ENCODE measurements at regions not wholly inside any gene's neighbourhood (a gene's known extent, or its start where the extent isn't known, plus 50 kb on each side); places are given as distances from the start of the nearest gene placed in this dataset.

DNA sequence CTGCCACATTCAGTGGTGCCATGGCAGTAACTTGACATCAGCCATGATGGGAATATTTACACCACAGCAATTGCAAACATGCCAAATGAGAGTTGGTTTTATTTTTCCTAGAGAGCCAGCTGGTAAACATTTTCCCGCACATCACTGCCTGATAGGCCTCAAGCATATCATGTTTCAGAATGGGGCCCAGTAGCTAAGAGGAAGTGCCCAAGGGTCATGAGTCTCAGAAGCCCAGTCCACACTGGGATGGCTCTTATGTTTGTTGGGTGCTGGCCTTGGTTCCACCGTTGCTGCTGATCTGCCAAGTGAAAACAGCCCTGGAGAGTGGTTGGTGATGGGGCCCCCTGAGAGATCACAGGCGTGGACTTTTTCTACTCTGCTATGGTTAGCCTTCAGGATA is 64.3 kb upstream of the NAV2 start:
- intact Hi-C loops (cut with DNase I), result no loop called here
- DNase-seq, result no peak
- H3K36me3 ChIP-seq, result no peaks in the 10 kb centered on the region
- H3K4me3 ChIP-seq, result no peak overlapping the region
- H3K27ac ChIP-seq, result no peak overlapping the region
- TF ChIP-seq, protein P1, sequence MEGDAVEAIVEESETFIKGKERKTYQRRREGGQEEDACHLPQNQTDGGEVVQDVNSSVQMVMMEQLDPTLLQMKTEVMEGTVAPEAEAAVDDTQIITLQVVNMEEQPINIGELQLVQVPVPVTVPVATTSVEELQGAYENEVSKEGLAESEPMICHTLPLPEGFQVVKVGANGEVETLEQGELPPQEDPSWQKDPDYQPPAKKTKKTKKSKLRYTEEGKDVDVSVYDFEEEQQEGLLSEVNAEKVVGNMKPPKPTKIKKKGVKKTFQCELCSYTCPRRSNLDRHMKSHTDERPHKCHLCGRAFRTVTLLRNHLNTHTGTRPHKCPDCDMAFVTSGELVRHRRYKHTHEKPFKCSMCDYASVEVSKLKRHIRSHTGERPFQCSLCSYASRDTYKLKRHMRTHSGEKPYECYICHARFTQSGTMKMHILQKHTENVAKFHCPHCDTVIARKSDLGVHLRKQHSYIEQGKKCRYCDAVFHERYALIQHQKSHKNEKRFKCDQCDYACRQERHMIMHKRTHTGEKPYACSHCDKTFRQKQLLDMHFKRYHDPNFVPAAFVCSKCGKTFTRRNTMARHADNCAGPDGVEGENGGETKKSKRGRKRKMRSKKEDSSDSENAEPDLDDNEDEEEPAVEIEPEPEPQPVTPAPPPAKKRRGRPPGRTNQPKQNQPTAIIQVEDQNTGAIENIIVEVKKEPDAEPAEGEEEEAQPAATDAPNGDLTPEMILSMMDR (IDR thresholded peaks at IDR 0.05), result no peak
- no peak for TF ChIP-seq POLR2A (IDR thresholded peaks at IDR 0.05)
- 46 to 68% (median 54%) methylated on average over 3 of the region's 3 CpGs for WGBS, 4 donors
- no peaks in the 10 kb centered on the region for H3K27me3 ChIP-seq
- H3K9me3 ChIP-seq, result no peaks in the 10 kb centered on the region
- H3K4me1 ChIP-seq, result peaks cover 0 to 12% (median 0%) of the 10 kb centered on the region in 12 donors
- ATAC-seq, result no peak

DNA sequence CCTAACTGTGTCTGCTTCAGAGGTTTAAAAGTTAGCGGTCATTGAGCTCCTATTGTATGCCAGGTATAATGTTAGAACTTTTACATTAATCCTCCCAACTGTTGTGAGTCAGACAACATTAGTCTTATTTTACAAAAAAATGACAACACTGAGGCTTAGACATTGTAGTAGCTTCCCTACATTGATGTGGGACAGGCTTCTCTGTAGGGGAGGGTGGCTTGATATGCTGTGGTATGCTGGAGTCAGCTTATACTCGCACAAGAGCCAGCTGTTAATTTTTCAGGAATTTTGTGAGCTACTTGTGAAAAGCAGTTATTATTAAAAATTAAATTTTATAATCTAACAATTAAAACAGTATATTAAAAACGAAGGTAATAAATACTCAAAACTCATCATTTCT is 64.8 kb upstream of the NAV2 start:
- Histone ChIP-seq H3K4me1 (peaks cover 0 to 13% (median 0%) of the 10 kb centered on the region in 12 donors), H3K27ac (no peak overlapping the region), H3K36me3 (no peaks in the 10 kb centered on the region), H3K4me3 (no peak overlapping the region), H3K27me3 (no peaks in the 10 kb centered on the region), H3K9me3 (no peaks in the 10 kb centered on the region)
- no peak for ATAC-seq
- intact Hi-C loops (cut with DNase I), result no loop called here
- 92 to 98% (median 94%) methylated on average over 3 of the region's 3 CpGs for WGBS, 4 donors
- no peak for DNase-seq
- TF ChIP-seq, protein P1 (IDR thresholded peaks at IDR 0.05), result no peak
- TF ChIP-seq POLR2A (IDR thresholded peaks at IDR 0.05), result no peak

DNA sequence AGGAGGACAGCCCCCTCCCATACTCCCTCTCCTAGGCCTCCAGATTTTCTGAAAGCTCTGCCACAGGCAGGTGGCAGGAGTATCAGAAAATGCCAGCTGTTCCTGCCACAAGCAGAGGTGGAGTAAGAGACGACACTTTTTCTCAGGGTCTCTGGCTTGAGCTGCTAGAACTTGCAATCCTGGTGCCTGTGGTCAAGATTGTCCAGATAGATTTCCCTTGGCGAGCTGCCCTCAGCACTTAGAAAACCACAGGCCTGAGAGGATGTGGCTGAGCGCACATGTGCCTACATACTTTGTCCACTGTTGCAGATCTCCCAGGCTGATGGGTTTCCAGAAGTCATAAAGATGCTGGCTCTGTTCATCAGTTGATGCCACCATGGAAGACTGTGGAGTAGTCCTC is 65.7 kb upstream of the NAV2 start:
- Histone ChIP-seq H3K36me3 (no peaks in the 10 kb centered on the region), H3K4me3 (no peak overlapping the region), H3K27ac (peak overlapping the region in 1 of 12 donors; percentile 42), H3K27me3 (no peaks in the 10 kb centered on the region), H3K9me3 (no peaks in the 10 kb centered on the region), H3K4me1 (peaks cover 0 to 22% (median 7%) of the 10 kb centered on the region in 12 donors)
- DNase-seq (no peak), ATAC-seq (no peak)
- WGBS, 4 donors, result 72 to 85% (median 76%) methylated on average over 3 of the region's 3 CpGs
- intact Hi-C loops (cut with DNase I), result no loop called here
- no peak for TF ChIP-seq POLR2A (IDR thresholded peaks at IDR 0.05)
- TF ChIP-seq, protein P1 (IDR thresholded peaks at IDR 0.05), result no peak

DNA sequence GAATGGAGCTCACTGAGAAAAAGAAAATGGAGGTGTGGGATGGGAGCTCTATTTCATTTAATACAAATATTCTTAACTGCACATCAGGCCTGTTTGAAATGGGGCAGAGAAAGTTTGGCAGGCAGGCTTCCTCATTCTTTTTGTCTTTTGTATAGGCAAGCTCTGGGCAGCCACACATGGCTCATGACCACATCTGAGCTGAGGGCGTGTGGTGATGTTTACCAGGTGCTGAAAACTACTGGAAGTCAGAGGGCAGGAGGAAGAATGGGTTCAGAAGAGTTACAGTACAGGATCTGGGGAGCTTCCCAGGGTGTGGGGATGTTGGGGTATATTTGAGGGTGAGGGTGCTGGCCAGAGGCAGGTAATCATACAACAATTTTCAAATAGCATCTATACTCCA is 66.3 kb upstream of the NAV2 start:
- Histone ChIP-seq H3K27ac (peak overlapping the region in 1 of 12 donors; percentile 42), H3K4me1 (peaks cover 0 to 28% (median 8%) of the 10 kb centered on the region in 12 donors), H3K36me3 (no peaks in the 10 kb centered on the region), H3K4me3 (no peak overlapping the region), H3K27me3 (no peaks in the 10 kb centered on the region), H3K9me3 (no peaks in the 10 kb centered on the region)
- DNase-seq (peak in 3 of 5 donors; percentile 25 to 56 (median 26)), ATAC-seq (peak in 2 of 4 donors; percentile 24 to 73)
- WGBS, 4 donors, result 54 to 58% (median 54%) methylated on average over 1 of the region's 1 CpG
- no peak for TF ChIP-seq POLR2A (IDR thresholded peaks at IDR 0.05)
- TF ChIP-seq, protein P1 (IDR thresholded peaks at IDR 0.05), result no peak
- intact Hi-C loops (cut with DNase I), result no loop called here
